Activated CD8-positive, alpha-beta T cell treated with anti-CD3 and anti-CD28 coated beads for 36 hours (primary cell): ENCODE measurements at regions not wholly inside any gene's neighbourhood (a gene's known extent, or its start where the extent isn't known, plus 50 kb on each side); places are given as distances from the start of the nearest gene placed in this dataset.

ENCODE experiments used
- ATAC-seq: fragments of 200-7000 bp; cut with Tn5 transposase; one replicate; pipeline ENCODE4 v1.10.0; 2021; ENCODE audit warnings: mild to moderate bottlenecking, moderate library complexity
- CTCF ChIA-PET: fragments of 350-600 bp; sonication (Branson Sonifier 250); formaldehyde crosslinking; loops from one replicate; lab custom pipeline; 2021; ENCODE audit warnings: antibody characterized with exemption; lab: Charles Lee
- POLR2A ChIA-PET: fragments of 350-600 bp; sonication (Branson Sonifier 250); formaldehyde crosslinking; loops from one replicate; lab custom pipeline; 2021; ENCODE audit warnings: antibody characterized with exemption; lab: Charles Lee
- DNase-seq: peaks from one replicate; pipeline ENCODE4 v3.0.0-alpha.2; 2020
- H3K27ac Mint-ChIP-seq: one replicate; pipeline ENCODE4 v1.8.0; 2021; ENCODE audit warnings: mild to moderate bottlenecking, mixed read lengths
- H3K27me3 Mint-ChIP-seq: one replicate; pipeline ENCODE4 v1.8.0; 2021; ENCODE audit warnings: mixed read lengths
- H3K36me3 Mint-ChIP-seq: one replicate; pipeline ENCODE4 v1.8.0; 2021; ENCODE audit warnings: low read depth, mixed read lengths
- H3K4me1 Mint-ChIP-seq: one replicate; pipeline ENCODE4 v1.8.0; 2021; ENCODE audit warnings: low read depth, mixed read lengths
- H3K4me3 Mint-ChIP-seq: one replicate; pipeline ENCODE4 v1.8.0; 2021; ENCODE audit warnings: mild to moderate bottlenecking, moderate library complexity, mixed read lengths
- H3K9me3 Mint-ChIP-seq: one replicate; pipeline ENCODE4 v1.8.0; 2021; ENCODE audit warnings: mixed read lengths
- CTCF ChIP-seq: fragments of 200-600 bp; IDR thresholded peaks from one replicate; pipeline ENCODE4 v1.8.0; 2022; ENCODE audit warnings: antibody characterized with exemption, mild to moderate bottlenecking
- intact Hi-C: fragments of 100-400 bp; cut with micrococcal nuclease; formaldehyde crosslinking; loops from one replicate; pipeline ENCODE4 v1.10.0; 2022

- no peak overlapping the region for H3K27ac Mint-ChIP-seq
- no peak overlapping the region for H3K4me3 Mint-ChIP-seq
- peaks cover 5% of the 10 kb centered on the region for H3K4me1 Mint-ChIP-seq
- ATAC-seq (no peak), DNase-seq (no peak)
- H3K27me3 Mint-ChIP-seq, result peaks cover 3% of the 10 kb centered on the region
- POLR2A ChIA-PET, result no interaction called here
- no peak for TF ChIP-seq CTCF
- intact Hi-C loops, result no loop called here
- H3K9me3 Mint-ChIP-seq, result peaks cover 4% of the 10 kb centered on the region
- no peaks in the 10 kb centered on the region for H3K36me3 Mint-ChIP-seq
- CTCF ChIA-PET, result interaction anchor here (0.7 to 1.4 kb wide), 2 partner anchors 44 to 403 kb away, joined by 3 to 5 read pairs; no protein-coding TSS in a partner anchor
These were observed 247.6 kb upstream of the TNP1 start for GRCh38 chr2:217107480-217107879.

- POLR2A ChIA-PET, result no interaction called here
- Mint-ChIP-seq H3K9me3 (peaks cover 4% of the 10 kb centered on the region), H3K4me1 (peaks cover 5% of the 10 kb centered on the region), H3K27ac (no peak overlapping the region), H3K36me3 (no peaks in the 10 kb centered on the region), H3K27me3 (peaks cover 6% of the 10 kb centered on the region), H3K4me3 (no peak overlapping the region)
- ATAC-seq, result no peak
- peak; percentile 58 for TF ChIP-seq CTCF
- CTCF ChIA-PET, result no interaction called here
- intact Hi-C loops, result no loop called here
- DNase-seq, result no peak
These were observed 246.8 kb upstream of the TNP1 start for GRCh38 chr2:217106650-217107014.

- H3K27ac Mint-ChIP-seq, result no peak overlapping the region
- intact Hi-C loops, result no loop called here
- ATAC-seq (peak; percentile 75), DNase-seq (peak; percentile 27)
- peaks cover 7% of the 10 kb centered on the region for H3K27me3 Mint-ChIP-seq
- H3K4me3 Mint-ChIP-seq, result no peak overlapping the region
- no peaks in the 10 kb centered on the region for H3K36me3 Mint-ChIP-seq
- ChIA-PET POLR2A (interaction anchor here (0.6 to 0.7 kb wide), 2 partner anchors 25 to 112 kb away, joined by 3 to 4 read pairs; no protein-coding TSS in a partner anchor), CTCF (interaction anchor here (0.6 to 1.2 kb wide), 2 partner anchors 330 to 545 kb away, joined by 3 read pairs; no protein-coding TSS in a partner anchor)
- H3K9me3 Mint-ChIP-seq, result peaks cover 4% of the 10 kb centered on the region
- H3K4me1 Mint-ChIP-seq, result peaks cover 5% of the 10 kb centered on the region
- no peak for TF ChIP-seq CTCF
These were observed 246.1 kb upstream of the TNP1 start for GRCh38 chr2:217105733-217106649.

GRCh38 chr2:217103752-217104545, 244.1 kb upstream of the TNP1 start:
- no peak for TF ChIP-seq CTCF

More at GRCh38 chr2:217103752-217104545, 244.1 kb upstream of the TNP1 start:
- Mint-ChIP-seq H3K4me3 (no peak overlapping the region), H3K36me3 (no peaks in the 10 kb centered on the region), H3K27ac (no peak overlapping the region), H3K4me1 (peaks cover 5% of the 10 kb centered on the region), H3K9me3 (peaks cover 1% of the 10 kb centered on the region), H3K27me3 (peaks cover 5% of the 10 kb centered on the region)
- no peak for DNase-seq
- intact Hi-C loops, result no loop called here
- ATAC-seq, result no peak
- POLR2A ChIA-PET, result no interaction called here
- CTCF ChIA-PET, result interaction anchor here (1.4 to 1.5 kb wide), 2 partner anchors 8 to 9 kb away, joined by 3 read pairs; no protein-coding TSS in a partner anchor
